ENCODE measurements at regions not wholly inside any gene's neighbourhood (a gene's known extent, or its start where the extent isn't known, plus 50 kb on each side); places are given as distances from the start of the nearest gene placed in this dataset.

- TF ChIP-seq CTCF (IDR thresholded peaks at IDR 0.05) (no peak), EZH2 (IDR thresholded peaks at IDR 0.05; ENCODE audit: borderline replicate concordance, insufficient read depth, low read depth, low read length, poor library complexity, severe bottlenecking) (no peak)
Observed at GRCh38 chr15:59835776-59836175, 146.7 kb upstream of the BNIP2 start.
